ENCODE measurements at regions not wholly inside any gene's neighbourhood (a gene's known extent, or its start where the extent isn't known, plus 50 kb on each side); places are given as distances from the start of the nearest gene placed in this dataset.

DNA sequence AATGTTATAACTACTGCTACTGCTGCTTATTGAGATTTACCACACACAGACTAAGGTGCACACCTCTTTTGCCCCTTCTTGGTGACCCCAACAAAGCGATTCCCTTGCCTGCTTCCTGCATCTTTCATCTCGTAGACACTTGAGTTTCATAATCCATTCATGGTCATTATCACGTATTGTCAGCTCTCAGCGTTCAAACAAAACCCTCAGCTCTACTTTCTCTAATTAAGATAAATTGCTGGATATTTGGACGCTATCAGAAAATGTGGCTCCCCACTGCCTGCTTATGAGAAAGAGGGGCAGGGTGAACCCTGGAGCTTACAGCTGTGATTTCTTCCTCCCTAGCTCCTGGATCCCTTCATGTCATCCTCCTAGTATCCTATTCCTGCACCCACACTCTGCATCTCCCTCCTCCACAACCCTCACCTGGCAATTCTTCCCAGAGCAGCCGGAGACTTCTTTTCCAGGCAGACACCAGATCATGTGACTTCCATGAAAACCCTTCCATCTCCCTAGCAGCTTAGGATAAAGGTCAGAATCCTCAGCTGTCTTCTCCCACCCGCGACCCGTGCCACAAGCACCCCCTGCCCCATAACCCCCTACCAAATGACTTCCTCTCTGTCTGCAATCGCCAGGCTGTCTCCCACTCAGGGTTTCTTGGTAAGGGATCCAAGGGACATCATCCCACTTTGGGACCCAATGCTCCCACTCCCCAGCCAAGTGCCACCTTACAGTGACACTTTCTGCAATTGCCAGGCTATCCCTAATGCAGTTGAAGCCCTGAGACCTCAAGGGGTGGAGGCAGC lies 146.5 kb downstream of the NSG2 start:
- TF ChIP-seq, protein P1, sequence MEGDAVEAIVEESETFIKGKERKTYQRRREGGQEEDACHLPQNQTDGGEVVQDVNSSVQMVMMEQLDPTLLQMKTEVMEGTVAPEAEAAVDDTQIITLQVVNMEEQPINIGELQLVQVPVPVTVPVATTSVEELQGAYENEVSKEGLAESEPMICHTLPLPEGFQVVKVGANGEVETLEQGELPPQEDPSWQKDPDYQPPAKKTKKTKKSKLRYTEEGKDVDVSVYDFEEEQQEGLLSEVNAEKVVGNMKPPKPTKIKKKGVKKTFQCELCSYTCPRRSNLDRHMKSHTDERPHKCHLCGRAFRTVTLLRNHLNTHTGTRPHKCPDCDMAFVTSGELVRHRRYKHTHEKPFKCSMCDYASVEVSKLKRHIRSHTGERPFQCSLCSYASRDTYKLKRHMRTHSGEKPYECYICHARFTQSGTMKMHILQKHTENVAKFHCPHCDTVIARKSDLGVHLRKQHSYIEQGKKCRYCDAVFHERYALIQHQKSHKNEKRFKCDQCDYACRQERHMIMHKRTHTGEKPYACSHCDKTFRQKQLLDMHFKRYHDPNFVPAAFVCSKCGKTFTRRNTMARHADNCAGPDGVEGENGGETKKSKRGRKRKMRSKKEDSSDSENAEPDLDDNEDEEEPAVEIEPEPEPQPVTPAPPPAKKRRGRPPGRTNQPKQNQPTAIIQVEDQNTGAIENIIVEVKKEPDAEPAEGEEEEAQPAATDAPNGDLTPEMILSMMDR (conservative IDR thresholded peaks at IDR 0.05 in 1 of 2, IDR thresholded peaks at IDR 0.05 in 1 of 2; ENCODE audit: low read depth in 1 of 2, low read length in 2 of 2), result no peak
- TF ChIP-seq EZH2 (IDR thresholded peaks at IDR 0.05; ENCODE audit: low read length, missing control alignments), result no peak
